Thyroid gland (tissue), 4 donors: ENCODE measurements at regions not wholly inside any gene's neighbourhood (a gene's known extent, or its start where the extent isn't known, plus 50 kb on each side); places are given as distances from the start of the nearest gene placed in this dataset.

Source experiments
- DNase-seq, 2 donors: peaks; one replicate each; pipeline ENCODE4 v3.0.0-alpha.2; 2019
- H3K27ac ChIP-seq, 3 donors: fragments of 200-600 bp; sonication (generic); 1 replicate in 2 of 3; 2 replicates in 1 of 3; pipeline ENCODE4 v1.5.1; 2016 to 2019; ENCODE audit warnings: mild to moderate bottlenecking in 1 of 3, moderate library complexity in 1 of 3
- H3K27me3 ChIP-seq: fragments of 200-600 bp; sonication (generic); one replicate; pipeline ENCODE4 v1.5.1; 2019
- H3K36me3 ChIP-seq, 2 donors: fragments of 200-600 bp; sonication (generic); one replicate each; pipeline ENCODE4 v1.5.1; 2016 to 2019
- H3K4me1 ChIP-seq, 2 donors: fragments of 200-600 bp; sonication (generic); one replicate each; pipeline ENCODE4 v1.5.1; 2017 to 2019
- H3K4me3 ChIP-seq, 3 donors: fragments of 200-600 bp; sonication (generic); replicated peaks in 1 of 3; 1 replicate in 2 of 3; 2 replicates in 1 of 3; pipeline ENCODE4 v1.5.1; 2016; ENCODE audit warnings: mild to moderate bottlenecking in 1 of 3
- H3K9me3 ChIP-seq: fragments of 200-600 bp; sonication (generic); one replicate; pipeline ENCODE4 v1.5.1; 2017
- CTCF ChIP-seq, 6 experiments: fragments of 200-600 bp in 3 of 6; fragments of 450-650 bp in 3 of 6; sonication (generic) in 3 of 6; IDR thresholded peaks; one replicate each; pipeline ENCODE4 v1.5.1; 2016 to 2019; ENCODE audit warnings: antibody characterized with exemption in 6 of 6, mild to moderate bottlenecking in 2 of 6, inconsistent platforms in 1 of 6, moderate library complexity in 1 of 6
- POLR2A ChIP-seq, 2 donors: fragments of 450-650 bp; IDR thresholded peaks; one replicate each; pipeline ENCODE4 v1.6.1; 2017; ENCODE audit warnings: antibody characterized with exemption in 2 of 2, mild to moderate bottlenecking in 2 of 2, moderate library complexity in 1 of 2
- WGBS, 2 donors: methylation state at CpG; one replicate each; pipeline ENCODE4 v1.1.5; 2017; 5-methylcytosine and 5-hydroxymethylcytosine counted together
- intact Hi-C: fragments of 100-400 bp; cut with DNase I; formaldehyde crosslinking; loops from one replicate; pipeline ENCODE4 v1.15.1; 2023

- no peak overlapping the region for H3K27ac ChIP-seq
- no peak for TF ChIP-seq CTCF (IDR thresholded peaks at IDR 0.05)
- intact Hi-C loops, result no loop called here
- no peaks in the 10 kb centered on the region for H3K36me3 ChIP-seq
- H3K27me3 ChIP-seq, result no peaks in the 10 kb centered on the region
- H3K9me3 ChIP-seq, result no peaks in the 10 kb centered on the region
- H3K4me3 ChIP-seq, result no peak overlapping the region
- peaks cover 0 to 12% of the 10 kb centered on the region in 2 donors for H3K4me1 ChIP-seq
- no peak for DNase-seq
Observed at GRCh38 chr9:90054810-90055209, 450.0 kb downstream of the GADD45G start.

GRCh38 chr9:90055226-90055625 is 450.4 kb downstream of the GADD45G start:
- intact Hi-C loops, result no loop called here
- no peak overlapping the region for H3K27ac ChIP-seq
- DNase-seq, result no peak
- peaks cover 0 to 12% of the 10 kb centered on the region in 2 donors for H3K4me1 ChIP-seq
- no peaks in the 10 kb centered on the region for H3K27me3 ChIP-seq
- TF ChIP-seq POLR2A (IDR thresholded peaks at IDR 0.05) (no peak), CTCF (IDR thresholded peaks at IDR 0.05) (no peak)
- no peaks in the 10 kb centered on the region for H3K9me3 ChIP-seq
- H3K4me3 ChIP-seq, result no peak overlapping the region
- 77 to 93% methylated on average over 3 of the region's 3 CpGs for WGBS, 2 donors
- no peaks in the 10 kb centered on the region for H3K36me3 ChIP-seq

GRCh38 chr9:90057361-90057760 is 452.5 kb downstream of the GADD45G start:
- no peaks in the 10 kb centered on the region for H3K36me3 ChIP-seq
- TF ChIP-seq POLR2A (IDR thresholded peaks at IDR 0.05), result no peak
- no peak for TF ChIP-seq CTCF (IDR thresholded peaks at IDR 0.05)
- peaks cover 0 to 12% of the 10 kb centered on the region in 2 donors for H3K4me1 ChIP-seq
- no peak overlapping the region for H3K4me3 ChIP-seq
- WGBS, 2 donors, result 84 to 87% methylated on average over 3 of the region's 3 CpGs
- H3K9me3 ChIP-seq, result no peaks in the 10 kb centered on the region
- H3K27me3 ChIP-seq, result no peaks in the 10 kb centered on the region
- intact Hi-C loops, result no loop called here
- no peak overlapping the region for H3K27ac ChIP-seq
- no peak for DNase-seq

DNA sequence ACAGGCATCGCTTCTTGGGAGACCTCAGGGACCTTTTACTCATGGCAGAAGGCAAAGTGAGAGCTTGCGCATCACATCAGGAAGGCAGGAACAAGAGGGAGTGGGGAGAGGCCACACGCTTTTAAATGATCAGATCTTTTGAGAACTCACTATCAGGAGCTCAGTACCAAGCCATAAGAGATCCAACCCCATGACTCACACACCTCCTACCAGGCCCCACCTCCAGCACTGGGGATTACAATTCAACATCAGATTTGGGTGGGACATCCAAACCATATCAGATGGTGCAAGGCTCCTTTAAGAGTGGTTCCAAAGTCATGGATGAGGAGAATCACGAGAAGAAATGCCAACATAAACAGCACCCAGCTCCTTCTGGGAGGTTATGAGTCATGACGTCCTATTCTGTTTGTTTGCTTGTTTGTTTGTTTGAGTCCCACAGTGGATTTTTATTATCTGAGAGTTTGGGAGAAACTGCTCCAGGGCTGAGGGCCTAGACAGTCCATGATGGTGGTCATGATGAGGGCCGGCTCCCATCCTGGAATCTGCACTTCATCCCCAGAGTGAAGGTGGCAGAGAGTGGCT is 453.5 kb downstream of the GADD45G start:
- 68 to 69% methylated on average over 6 of the region's 6 CpGs for WGBS, 2 donors
- TF ChIP-seq CTCF (IDR thresholded peaks at IDR 0.05), result no peak
- H3K27ac ChIP-seq, result no peak overlapping the region
- intact Hi-C loops, result no loop called here
- peaks cover 0 to 12% of the 10 kb centered on the region in 2 donors for H3K4me1 ChIP-seq
- no peaks in the 10 kb centered on the region for H3K9me3 ChIP-seq
- no peaks in the 10 kb centered on the region for H3K27me3 ChIP-seq
- no peaks in the 10 kb centered on the region for H3K36me3 ChIP-seq
- no peak for DNase-seq
- no peak overlapping the region for H3K4me3 ChIP-seq

- H3K36me3 ChIP-seq, result no peaks in the 10 kb centered on the region
- H3K27ac ChIP-seq, result no peak overlapping the region
- H3K4me1 ChIP-seq, result peaks cover 5 to 18% of the 10 kb centered on the region in 2 donors
- 96% methylated on average over 8 of the region's 8 CpGs for WGBS, 2 donors
- TF ChIP-seq POLR2A (IDR thresholded peaks at IDR 0.05) (no peak), CTCF (IDR thresholded peaks at IDR 0.05) (no peak)
- no peak for DNase-seq
- H3K27me3 ChIP-seq, result no peaks in the 10 kb centered on the region
- intact Hi-C loops, result no loop called here
- no peaks in the 10 kb centered on the region for H3K9me3 ChIP-seq
- H3K4me3 ChIP-seq, result no peak overlapping the region
Observed at GRCh38 chr9:90059436-90059835, 454.6 kb downstream of the GADD45G start.
